HCT116 (cell line): ENCODE measurements at regions not wholly inside any gene's neighbourhood (a gene's known extent, or its start where the extent isn't known, plus 50 kb on each side); places are given as distances from the start of the nearest gene placed in this dataset.

Experiments
- ATAC-seq: fragments of 200-7000 bp; cut with Tn5 transposase; 2 replicates; pipeline ENCODE4 v1.9.1; 2020; ENCODE audit warnings: mild to moderate bottlenecking, moderate library complexity
- BruUV-seq: library from RNA; stranded (reverse); fragments of 400-500 nt; replicated peaks from 2 replicates; lab custom pipeline; 2021; lab: Mats Ljungman, UMichigan
- CTCF ChIA-PET: fragments of 300-600 bp; sonication (Branson Sonifier 250); formaldehyde crosslinking; loops from one replicate; lab custom pipeline; 2021; ENCODE audit warnings: antibody characterized with exemption; lab: Charles Lee
- POLR2A ChIA-PET: fragments of 300-600, 350-600 bp; sonication (Branson Sonifier 250); formaldehyde crosslinking; loops from one replicate; lab custom pipeline; 2021; ENCODE audit warnings: antibody characterized with exemption; lab: Charles Lee
- RAD21 ChIA-PET, 2 experiments: fragments of 300-600 bp; sonication (Branson Sonifier 250); formaldehyde crosslinking; loops; one replicate each; lab custom pipeline; 2023; ENCODE audit warnings: low total read pairs in 2 of 2; ENCODE audit not compliant: uncharacterized antibody in 2 of 2, unreplicated experiment in 2 of 2, low non-redundant PET in 1 of 2; lab: Charles Lee
- DNase-seq: peaks from one replicate; pipeline ENCODE4 v3.0.0-alpha.2; 2010; ENCODE audit warnings: low read depth, low spot score
- H2AFZ ChIP-seq: fragments of 200-600 bp; shearing (Covaris generic), sonication (generic); 2 replicates; pipeline ENCODE4 v1.6.1; 2017; ENCODE audit warnings: low read depth, mixed run types, mixed read lengths, antibody characterized with exemption, low read length; ENCODE audit not compliant: poor library complexity, severe bottlenecking
- H3K27ac ChIP-seq: 2 replicates; pipeline ENCODE4 v1.5.1; 2012; ENCODE audit warnings: low read depth, low read length
- H3K27me3 ChIP-seq: fragments of 200-600 bp; sonication (generic); 2 replicates; pipeline ENCODE4 v1.6.1; 2016; ENCODE audit warnings: mixed run types, low read length, mixed read lengths; ENCODE audit not compliant: insufficient read depth
- H3K36me3 ChIP-seq, 2 experiments: fragments of 200-500 bp in 1 of 2; fragments of 200-600 bp in 1 of 2; sonication (Bioruptor generic) in 1 of 2; sonication (generic) in 1 of 2; 2 replicates each; pipeline versions ENCODE4 v1.5.1 to v1.6.1; 2014 to 2016; ENCODE audit warnings: low read length in 2 of 2, inconsistent platforms in 1 of 2, mixed read lengths in 1 of 2, mixed run types in 1 of 2; ENCODE audit not compliant: insufficient read depth in 2 of 2, control insufficient read depth in 1 of 2
- H3K4me1 ChIP-seq, 2 experiments: fragments of 200-600 bp in 1 of 2; sonication (generic) in 1 of 2; 2 replicates each; pipeline versions ENCODE4 v1.5.1 to v1.6.1; 2012 to 2017; ENCODE audit warnings: low read length in 2 of 2, inconsistent platforms in 1 of 2, mild to moderate bottlenecking in 1 of 2, mixed read lengths in 1 of 2, mixed run types in 1 of 2, moderate library complexity in 1 of 2; ENCODE audit not compliant: insufficient read depth in 2 of 2, control insufficient read depth in 1 of 2
- H3K4me2 ChIP-seq: fragments of 200-600 bp; sonication (generic); 2 replicates; pipeline ENCODE4 v1.6.1; 2017; ENCODE audit warnings: mixed run types, low read length, mixed read lengths
- H3K4me3 ChIP-seq, 2 experiments: fragments of 200-600 bp in 1 of 2; sonication (generic) in 1 of 2; replicated peaks in 1 of 2; 2 replicates each; pipeline ENCODE4 v1.5.1; 2011 to 2016; ENCODE audit warnings: low read length in 2 of 2, control low read depth in 1 of 2, low read depth in 1 of 2, mild to moderate bottlenecking in 1 of 2, mixed read lengths in 1 of 2, mixed run types in 1 of 2
- H3K79me2 ChIP-seq: fragments of 200-600 bp; sonication (generic); 2 replicates; pipeline ENCODE4 v1.6.1; 2017; ENCODE audit warnings: mild to moderate bottlenecking, mixed run types, low read length, moderate library complexity, mixed read lengths; ENCODE audit not compliant: insufficient read depth
- H3K9ac ChIP-seq: fragments of 200-600 bp; sonication (generic); 2 replicates; pipeline ENCODE4 v1.6.1; 2016; ENCODE audit warnings: low read length, mixed read lengths
- H3K9me2 ChIP-seq: fragments of 200-600 bp; sonication (generic), shearing (Covaris generic); 2 replicates; pipeline ENCODE4 v1.6.1; 2017; ENCODE audit warnings: mixed run types, mild to moderate bottlenecking, moderate library complexity; ENCODE audit not compliant: insufficient read depth
- H3K9me3 ChIP-seq, 2 experiments: fragments of 200-500 bp in 1 of 2; fragments of 200-600 bp in 1 of 2; sonication (Bioruptor generic) in 1 of 2; sonication (generic) in 1 of 2; 2 replicates each; pipeline ENCODE4 v1.6.1; 2014 to 2017; ENCODE audit warnings: low read length in 2 of 2, mixed read lengths in 2 of 2, inconsistent platforms in 1 of 2, low read depth in 1 of 2, mild to moderate bottlenecking in 1 of 2, mixed run types in 1 of 2, moderate library complexity in 1 of 2; ENCODE audit not compliant: control insufficient read depth in 1 of 2, insufficient read depth in 1 of 2
- H4K20me1 ChIP-seq: fragments of 200-600 bp; sonication (generic), shearing (Covaris generic); 2 replicates; pipeline ENCODE4 v1.6.1; 2017; ENCODE audit warnings: mixed run types, mild to moderate bottlenecking, moderate library complexity; ENCODE audit not compliant: insufficient read depth
- ATF3 ChIP-seq: IDR thresholded peaks from 2 replicates; pipeline ENCODE4 v1.6.1; 2012
- CBX3 ChIP-seq: IDR thresholded peaks from 2 replicates; pipeline ENCODE4 v1.6.1; 2012; ENCODE audit warnings: low read depth
- CTCF ChIP-seq, 3 experiments: fragments of 200-600 bp in 1 of 3; sonication (generic) in 1 of 3; IDR thresholded peaks in 2 of 3; conservative IDR thresholded peaks in 1 of 3; 2 replicates each; pipeline ENCODE4 v1.5.1; 2012 to 2017; ENCODE audit warnings: low read depth in 2 of 3, low read length in 2 of 3, antibody characterized with exemption in 1 of 3, borderline replicate concordance in 1 of 3, control low read depth in 1 of 3, mild to moderate bottlenecking in 1 of 3, mixed read lengths in 1 of 3, mixed run types in 1 of 3, moderate library complexity in 1 of 3; ENCODE audit not compliant: insufficient read depth in 1 of 3
- EZH2 ChIP-seq: fragments of 200-600 bp; sonication (generic); IDR thresholded peaks from 2 replicates; pipeline ENCODE4 v1.6.1; 2017; ENCODE audit warnings: antibody characterized with exemption, mixed run types
- FOSL1 ChIP-seq: IDR thresholded peaks from 2 replicates; pipeline ENCODE4 v1.6.1; 2012; ENCODE audit warnings: low read depth
- POLR2A ChIP-seq: IDR thresholded peaks from 2 replicates; pipeline ENCODE4 v1.7.0; 2011; ENCODE audit warnings: borderline replicate concordance; ENCODE audit not compliant: insufficient read depth, insufficient read length; ENCODE audit errors: extremely low read depth
- SIN3A ChIP-seq: IDR thresholded peaks from 2 replicates; pipeline ENCODE4 v1.6.1; 2012; ENCODE audit warnings: low read depth
- SP1 ChIP-seq: IDR thresholded peaks from 2 replicates; pipeline ENCODE4 v1.6.1; 2012; ENCODE audit warnings: low read depth
- SRF ChIP-seq: IDR thresholded peaks from 2 replicates; pipeline ENCODE4 v1.6.1; 2012; ENCODE audit warnings: low read depth
- YY1 ChIP-seq: IDR thresholded peaks from 2 replicates; pipeline ENCODE4 v1.6.1; 2011; ENCODE audit warnings: low read length, low read depth, moderate library complexity, mild to moderate bottlenecking; ENCODE audit not compliant: insufficient replicate concordance; ENCODE audit errors: extremely low read depth
- ZBTB33 ChIP-seq: IDR thresholded peaks from 2 replicates; pipeline ENCODE4 v1.6.1; 2011; ENCODE audit warnings: mild to moderate bottlenecking, low read length, moderate library complexity; ENCODE audit not compliant: insufficient replicate concordance; ENCODE audit errors: extremely low read depth
- ZNF274 ChIP-seq: fragments of 200-500 bp; sonication (Bioruptor generic); IDR thresholded peaks from 2 replicates; pipeline ENCODE4 v1.6.1; 2014; ENCODE audit warnings: mild to moderate bottlenecking, low read depth, low read length, inconsistent platforms
- intact Hi-C: fragments of 100-400 bp; cut with micrococcal nuclease; formaldehyde crosslinking; loops from 2 replicates; pipeline ENCODE4 v1.10.0; 2022

- ChIA-PET POLR2A (no interaction called here), CTCF (no interaction called here), RAD21 (no interaction called here)
- Histone ChIP-seq H3K4me1 (no peaks in the 10 kb centered on the region), H3K9ac (no peak overlapping the region), H3K27me3 (no peaks in the 10 kb centered on the region), H2AFZ (no peak overlapping the region), H3K27ac (no peak overlapping the region), H4K20me1 (no peaks in the 10 kb centered on the region), H3K36me3 (no peaks in the 10 kb centered on the region), H3K79me2 (no peaks in the 10 kb centered on the region), H3K4me2 (no peak overlapping the region), H3K9me2 (no peaks in the 10 kb centered on the region; the same call in 1 of the 2 replicates), H3K4me3 (no peak overlapping the region), H3K9me3 (no peaks in the 10 kb centered on the region; a peak in 1 of 4 replicates)
- no TSS peak for BruUV-seq
- ATAC-seq (no peak), DNase-seq (no peak)
- intact Hi-C loops, result no loop called here
- TF ChIP-seq EZH2 (no peak), CTCF (IDR thresholded peaks at IDR 0.05 in 2 of 3, conservative IDR thresholded peaks at IDR 0.05 in 1 of 3; ENCODE audit: borderline replicate concordance in 1 of 3, insufficient read depth in 1 of 3, low read depth in 2 of 3, low read length in 2 of 3) (no peak), ATF3 (no peak), POLR2A (no peak), SIN3A (no peak), YY1 (no peak), ZNF274 (no peak), SP1 (no peak), SRF (no peak), ZBTB33 (no peak), FOSL1 (no peak), CBX3 (no peak)
These were observed 285.1 kb downstream of the DTWD2 start for GRCh38 chr5:118703241-118703640.
